HG02938 (cell line): ENCODE measurements at regions not wholly inside any gene's neighbourhood (a gene's known extent, or its start where the extent isn't known, plus 50 kb on each side); places are given as distances from the start of the nearest gene placed in this dataset.

ENCODE experiments used
- ATAC-seq: cut with Tn5 transposase; IDR thresholded peaks from one replicate; pipeline ENCODE4 v1.9.1; 2021; ENCODE audit warnings: mild to moderate bottlenecking, moderate library complexity; ENCODE audit not compliant: unreplicated experiment

DNA sequence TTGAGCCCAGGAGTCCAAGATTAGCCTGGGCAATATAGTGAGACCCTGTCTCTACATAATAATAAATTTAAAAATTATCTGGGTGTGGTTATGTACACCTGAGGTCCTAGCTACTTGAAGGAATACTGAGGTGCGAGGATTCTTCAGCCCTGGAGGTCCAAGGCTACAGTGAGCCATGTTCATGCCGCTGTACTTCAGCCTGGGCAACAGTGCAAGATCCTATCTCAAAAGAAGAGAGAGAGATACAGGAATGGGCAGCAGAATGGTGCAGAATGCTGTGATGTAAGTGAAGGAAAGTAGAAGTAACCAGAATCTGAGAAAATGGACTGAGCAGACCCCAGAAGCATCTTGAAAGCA is 62.7 kb upstream of the EXOC4 start:
- ATAC-seq = no peak

DNA sequence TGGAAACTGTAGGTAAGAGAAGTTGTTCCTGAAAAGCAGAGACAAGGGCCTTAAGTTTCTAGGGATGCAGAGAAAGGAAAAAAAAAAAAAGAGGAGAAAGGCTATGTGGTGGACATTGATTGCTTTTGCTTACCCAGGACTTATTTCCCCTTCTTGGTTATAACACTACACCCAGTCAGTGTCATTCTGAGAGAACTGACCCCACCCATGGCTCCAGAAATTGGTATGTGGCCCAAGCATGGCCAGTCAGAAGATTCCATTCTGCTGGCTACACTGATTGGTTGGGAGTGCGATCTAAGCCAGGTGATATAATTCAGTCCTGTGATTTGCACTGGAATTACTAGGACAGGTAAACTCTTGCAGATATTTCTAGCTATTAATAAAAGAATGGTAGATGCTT is 62.2 kb upstream of the EXOC4 start:
- ATAC-seq = no peak

DNA sequence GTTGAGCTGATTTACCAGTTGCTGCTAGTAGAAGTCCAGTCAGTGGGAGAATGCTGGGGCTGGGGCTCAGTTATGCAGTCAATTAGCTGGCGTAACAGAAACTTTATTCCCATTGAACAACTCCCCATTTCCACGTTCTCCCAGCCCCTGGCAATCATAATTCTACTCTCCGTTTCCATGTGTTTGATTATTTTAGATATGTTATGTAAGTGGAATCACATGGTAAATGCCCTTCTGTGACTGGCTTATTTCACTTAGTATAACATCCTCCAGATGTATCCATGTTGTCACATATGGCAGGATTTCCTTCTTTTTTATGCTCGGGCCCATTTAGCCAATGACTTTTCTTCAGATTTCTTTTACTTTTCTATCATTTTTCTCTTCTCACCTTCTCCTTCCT is 61.1 kb upstream of the EXOC4 start:
- no peak for ATAC-seq

DNA sequence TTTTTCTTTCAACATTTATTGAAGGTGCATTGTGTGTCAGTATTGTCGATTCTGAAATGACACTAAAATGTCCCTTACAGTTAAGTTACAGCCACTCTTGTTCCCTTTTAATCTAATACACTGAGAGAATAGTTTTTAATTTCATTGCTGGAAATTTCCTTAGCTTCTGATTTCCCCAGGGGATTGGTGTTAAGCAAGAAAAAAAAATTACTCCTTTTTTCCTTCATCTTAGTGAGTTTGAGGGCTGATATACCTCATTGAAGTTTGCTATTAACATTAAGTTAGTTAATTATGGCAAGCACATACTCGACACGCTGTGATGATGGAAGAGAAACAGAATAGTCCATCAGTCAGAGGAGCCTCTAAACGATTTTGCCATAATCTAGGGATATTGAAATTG is 57.0 kb upstream of the EXOC4 start:
- no peak for ATAC-seq

DNA sequence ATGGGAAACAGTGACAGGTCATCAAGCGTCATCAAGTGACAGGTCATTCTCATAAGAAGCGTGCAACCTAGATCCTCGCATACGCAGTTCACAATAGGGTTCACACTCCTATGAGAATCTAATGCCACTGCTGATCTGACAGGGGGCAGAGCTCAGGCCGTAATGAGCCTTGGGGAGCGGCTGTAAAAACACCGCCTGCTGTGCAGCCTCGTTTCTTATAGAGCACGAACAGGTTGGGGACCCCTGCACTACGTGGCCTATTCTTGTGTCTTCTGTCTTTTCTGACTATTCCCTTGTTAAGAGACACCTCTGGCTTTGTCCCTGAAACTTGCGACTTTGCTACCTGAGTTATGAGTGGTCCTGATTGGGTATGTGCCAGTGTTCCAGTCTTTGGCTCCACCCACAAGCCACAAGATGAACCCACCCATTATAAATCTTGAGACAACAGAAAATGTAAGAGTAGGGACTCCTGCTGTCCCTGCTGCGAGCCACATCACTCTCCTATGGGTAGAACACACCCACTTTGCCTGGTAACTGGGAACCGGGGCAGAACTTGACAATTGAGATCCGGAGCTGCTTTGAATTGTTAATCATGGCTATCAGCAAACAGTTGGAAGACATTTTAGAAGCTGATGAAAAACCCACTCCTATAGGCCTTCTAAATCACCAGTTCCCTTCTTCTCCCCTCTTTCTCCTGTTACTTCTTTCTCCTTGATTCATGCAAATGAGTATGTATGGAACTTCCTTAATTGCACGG is 55.8 kb upstream of the EXOC4 start:
- ATAC-seq = no peak

DNA sequence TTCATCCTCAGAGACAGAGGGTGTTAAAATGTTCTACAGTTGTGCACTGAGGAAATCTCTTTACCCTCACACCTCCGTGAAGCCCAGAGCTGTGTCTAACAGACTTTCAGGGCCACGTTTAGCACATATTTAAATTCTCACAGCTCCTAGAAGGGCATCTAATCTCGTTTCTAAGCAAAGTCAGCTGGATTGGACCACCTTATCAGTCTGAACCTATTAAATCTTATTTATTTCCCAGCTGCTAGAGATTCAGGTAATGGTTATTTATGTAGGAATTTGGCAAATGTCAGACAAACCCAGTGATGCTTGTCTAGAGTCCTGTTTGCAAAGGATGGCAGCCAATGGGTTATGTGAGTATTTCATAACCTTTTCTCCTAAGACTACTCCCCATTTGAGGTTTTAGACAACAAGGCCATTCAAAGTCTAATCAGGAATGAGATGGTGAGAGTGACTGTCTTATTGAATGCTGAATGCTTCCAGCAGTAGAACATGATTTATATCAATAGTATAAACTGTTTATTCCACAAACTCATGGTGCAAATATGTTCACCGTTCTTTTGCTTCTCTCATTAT is 54.8 kb upstream of the EXOC4 start:
- ATAC-seq = no peak

DNA sequence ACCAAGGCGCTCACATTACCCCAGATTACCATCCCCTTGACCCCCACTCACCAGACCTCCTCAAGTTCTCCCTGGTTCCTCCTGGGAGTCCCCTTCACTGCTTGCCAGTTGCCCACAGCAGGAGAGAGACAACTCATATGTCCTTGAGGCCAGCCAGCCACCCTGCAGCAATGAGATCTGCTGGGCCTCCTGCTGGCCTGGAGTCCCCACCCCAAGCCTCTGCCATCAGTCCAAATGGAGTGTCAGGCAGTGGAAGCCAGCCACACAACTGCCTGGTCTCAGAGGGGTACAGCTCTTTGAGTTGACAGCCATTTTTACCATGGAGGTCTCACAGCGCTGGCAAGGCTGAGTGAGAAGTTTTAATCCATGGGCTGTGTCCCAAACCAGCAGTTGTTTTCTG is 53.0 kb upstream of the EXOC4 start:
- ATAC-seq = no peak

DNA sequence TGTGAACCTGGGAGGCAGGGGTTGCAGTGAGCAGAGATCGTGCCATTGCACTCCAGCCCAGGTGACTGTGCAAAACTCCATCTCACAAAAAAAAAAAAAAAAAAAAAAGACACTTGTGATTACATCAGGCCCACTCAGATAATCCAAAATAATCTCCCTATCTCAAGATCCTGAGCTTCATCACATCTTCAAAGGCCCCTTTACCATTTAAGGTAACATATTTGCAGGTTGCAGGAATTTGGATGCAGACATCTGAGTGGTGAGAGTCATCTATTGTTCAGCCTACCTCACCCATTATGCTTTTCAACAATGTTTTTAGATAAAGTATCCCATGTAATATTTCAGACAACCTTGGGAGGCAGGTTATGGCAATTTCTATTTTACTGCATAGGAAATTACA is 51.4 kb upstream of the EXOC4 start:
- no peak for ATAC-seq

DNA sequence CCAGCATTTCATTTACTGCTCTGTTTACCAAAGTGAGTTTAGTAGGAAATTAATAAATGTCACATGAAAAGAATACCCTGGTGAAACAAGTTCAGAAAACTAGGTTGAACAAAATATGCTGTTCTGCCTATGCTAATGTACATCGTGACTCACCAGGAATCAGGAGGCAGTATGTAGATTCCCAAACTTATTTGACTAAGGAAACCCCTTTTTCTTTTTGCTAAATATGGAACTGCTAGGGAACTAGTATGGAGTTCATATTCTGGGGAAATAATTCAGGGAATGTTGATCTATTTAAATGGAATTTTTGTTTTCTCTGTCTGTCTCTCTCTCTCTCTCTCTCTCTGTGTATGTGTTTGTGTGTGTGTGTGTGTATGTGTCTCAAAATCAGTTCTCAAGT is 49.9 kb upstream of the EXOC4 start:
- no peak for ATAC-seq
